ENCODE measurements at regions not wholly inside any gene's neighbourhood (a gene's known extent, or its start where the extent isn't known, plus 50 kb on each side); places are given as distances from the start of the nearest gene placed in this dataset.

DNA sequence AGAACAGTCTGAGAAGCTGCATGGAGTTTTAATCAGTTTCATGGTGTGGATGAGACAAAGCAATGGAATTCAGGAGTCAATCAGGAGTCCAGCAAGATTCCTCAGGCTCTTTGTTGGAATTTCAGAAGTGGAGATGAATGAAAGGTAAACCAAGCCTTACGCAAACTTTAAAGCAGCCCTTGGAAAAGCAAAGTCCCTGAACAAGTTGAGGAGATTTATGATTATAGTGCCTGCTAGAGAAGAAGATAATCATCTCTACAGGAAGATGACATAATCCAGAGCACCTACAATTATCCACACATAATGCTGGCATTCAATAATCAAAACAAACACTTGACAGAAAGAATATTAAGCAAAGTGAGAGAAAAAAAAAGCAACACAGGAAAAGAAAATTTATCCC lies 1380.1 kb upstream of the NUDT12 start:
- TF ChIP-seq, protein P1, sequence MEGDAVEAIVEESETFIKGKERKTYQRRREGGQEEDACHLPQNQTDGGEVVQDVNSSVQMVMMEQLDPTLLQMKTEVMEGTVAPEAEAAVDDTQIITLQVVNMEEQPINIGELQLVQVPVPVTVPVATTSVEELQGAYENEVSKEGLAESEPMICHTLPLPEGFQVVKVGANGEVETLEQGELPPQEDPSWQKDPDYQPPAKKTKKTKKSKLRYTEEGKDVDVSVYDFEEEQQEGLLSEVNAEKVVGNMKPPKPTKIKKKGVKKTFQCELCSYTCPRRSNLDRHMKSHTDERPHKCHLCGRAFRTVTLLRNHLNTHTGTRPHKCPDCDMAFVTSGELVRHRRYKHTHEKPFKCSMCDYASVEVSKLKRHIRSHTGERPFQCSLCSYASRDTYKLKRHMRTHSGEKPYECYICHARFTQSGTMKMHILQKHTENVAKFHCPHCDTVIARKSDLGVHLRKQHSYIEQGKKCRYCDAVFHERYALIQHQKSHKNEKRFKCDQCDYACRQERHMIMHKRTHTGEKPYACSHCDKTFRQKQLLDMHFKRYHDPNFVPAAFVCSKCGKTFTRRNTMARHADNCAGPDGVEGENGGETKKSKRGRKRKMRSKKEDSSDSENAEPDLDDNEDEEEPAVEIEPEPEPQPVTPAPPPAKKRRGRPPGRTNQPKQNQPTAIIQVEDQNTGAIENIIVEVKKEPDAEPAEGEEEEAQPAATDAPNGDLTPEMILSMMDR (IDR thresholded peaks at IDR 0.05; ENCODE audit: insufficient read depth, low read depth, low read length) = no peak
- no peak for TF ChIP-seq EZH2 (IDR thresholded peaks at IDR 0.05; ENCODE audit: insufficient read depth, low read length)

Data from astrocyte (in vitro differentiated cells and primary cell).